ENCODE measurements at regions not wholly inside any gene's neighbourhood (a gene's known extent, or its start where the extent isn't known, plus 50 kb on each side); places are given as distances from the start of the nearest gene placed in this dataset.

DNA sequence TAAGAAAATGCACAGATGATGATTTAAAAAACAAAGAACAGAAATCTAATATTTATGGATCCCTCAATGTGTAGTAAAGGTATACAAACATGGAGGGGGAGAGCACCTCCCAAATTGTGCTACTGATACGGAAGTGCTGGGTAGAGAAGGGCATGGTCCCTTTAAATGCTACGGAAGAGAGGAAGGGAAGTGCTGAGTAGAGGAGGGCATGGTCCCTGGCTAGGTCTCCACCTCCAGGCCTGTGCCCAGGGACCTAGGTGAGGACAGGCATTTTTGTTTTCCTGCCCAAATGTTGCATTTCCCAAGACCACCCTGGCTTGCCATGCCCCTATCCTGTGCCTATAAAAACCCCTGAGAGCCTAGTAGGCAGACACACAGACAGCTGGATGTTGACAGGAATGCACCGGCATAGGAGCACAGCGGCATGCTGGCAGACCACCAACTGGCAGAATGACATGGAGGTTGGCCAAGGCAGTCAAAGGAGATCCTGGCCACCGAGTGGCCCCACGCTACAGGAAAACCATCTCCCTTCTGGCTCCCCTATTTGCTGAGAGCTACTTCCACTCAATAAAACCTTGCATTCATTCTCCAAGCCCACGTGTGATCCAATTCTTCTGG lies 62.1 kb upstream of the SPDL1 start:
- TF ChIP-seq SUZ12 (IDR thresholded peaks at IDR 0.05; ENCODE audit: extremely low read depth, insufficient read depth, insufficient read length) (no peak), YY1 (IDR thresholded peaks at IDR 0.05; ENCODE audit: insufficient read depth, insufficient read length) (no peak), ZNF274 (IDR thresholded peaks at IDR 0.05; ENCODE audit: low read depth, low read length) (no peak)

Measured in NT2/D1 (cell line).